PC-3 (cell line): ENCODE measurements at regions not wholly inside any gene's neighbourhood (a gene's known extent, or its start where the extent isn't known, plus 50 kb on each side); places are given as distances from the start of the nearest gene placed in this dataset.

Source experiments
- ATAC-seq: fragments of 200-7000 bp; cut with Tn5 transposase; 2 replicates; pipeline ENCODE4 v1.9.1; 2020; ENCODE audit warnings: mild to moderate bottlenecking, moderate library complexity
- BruUV-seq: library from RNA; stranded (reverse); fragments of 400-500 nt; replicated peaks from 2 replicates; lab custom pipeline; 2021; lab: Mats Ljungman, UMichigan
- CTCF ChIA-PET: fragments of 300-600 bp; sonication (Branson Sonifier 250); formaldehyde crosslinking; loops from one replicate; lab custom pipeline; 2022; ENCODE audit warnings: antibody characterized with exemption; lab: Charles Lee
- POLR2A ChIA-PET: fragments of 300-600 bp; sonication (Branson Sonifier 250); formaldehyde crosslinking; loops from one replicate; lab custom pipeline; 2022; ENCODE audit warnings: antibody characterized with exemption; ENCODE audit not compliant: unreplicated experiment; lab: Charles Lee
- DNase-seq: peaks from one replicate; pipeline ENCODE4 v3.0.0-alpha.2; 2015
- H2AFZ ChIP-seq: fragments of 300-600 bp; sonication (generic); 2 replicates; pipeline ENCODE4 v1.6.0; 2016; ENCODE audit warnings: antibody characterized with exemption, low read length
- H3F3A ChIP-seq: fragments of 300-600 bp; sonication (generic); one replicate; pipeline ENCODE4 v1.6.0; 2017; ENCODE audit warnings: antibody characterized with exemption, low read length, control low read depth, mild to moderate bottlenecking; ENCODE audit not compliant: unreplicated experiment
- H3K27ac ChIP-seq: fragments of 300-600 bp; sonication (generic); 2 replicates; pipeline ENCODE4 v1.5.1; 2016; ENCODE audit warnings: mild to moderate bottlenecking, low read length
- H3K27me3 ChIP-seq: fragments of 300-600 bp; sonication (generic); 2 replicates; pipeline ENCODE4 v1.6.1; 2016; ENCODE audit warnings: low read length, mixed read lengths
- H3K36me3 ChIP-seq: fragments of 300-600 bp; sonication (generic); 2 replicates; pipeline ENCODE4 v1.6.1; 2016; ENCODE audit warnings: low read depth, mixed run types, low read length, mixed read lengths
- H3K4me1 ChIP-seq: fragments of 300-600 bp; sonication (generic); 2 replicates; pipeline ENCODE4 v1.5.1; 2016; ENCODE audit warnings: low read length; ENCODE audit not compliant: insufficient read depth
- H3K4me2 ChIP-seq: fragments of 300-600 bp; sonication (generic); 2 replicates; pipeline ENCODE4 v1.6.0; 2016; ENCODE audit warnings: low read length
- H3K4me3 ChIP-seq: fragments of 300-600 bp; sonication (generic); 2 replicates; pipeline ENCODE4 v1.5.1; 2016; ENCODE audit warnings: mild to moderate bottlenecking, low read length, mixed read lengths
- H3K79me2 ChIP-seq: fragments of 300-600 bp; sonication (generic); 2 replicates; pipeline ENCODE4 v1.6.1; 2017; ENCODE audit warnings: low read length, mixed read lengths
- H3K9ac ChIP-seq: fragments of 300-600 bp; sonication (generic); 2 replicates; pipeline ENCODE4 v1.6.0; 2016; ENCODE audit warnings: mild to moderate bottlenecking, low read length
- H3K9me2 ChIP-seq: fragments of 300-600 bp; sonication (generic); replicated peaks from 2 replicates; pipeline ENCODE4 v1.6.1; 2016; ENCODE audit warnings: mixed run types, low read length, mixed read lengths
- H3K9me3 ChIP-seq: fragments of 300-600 bp; sonication (generic); 2 replicates; pipeline ENCODE4 v1.6.1; 2016; ENCODE audit warnings: low read length, mixed read lengths
- H4K20me1 ChIP-seq: fragments of 300-600 bp; sonication (generic); 2 replicates; pipeline ENCODE4 v1.6.1; 2016; ENCODE audit warnings: low read length, mixed read lengths
- EZH2 ChIP-seq: fragments of 300-600 bp; sonication (generic); IDR thresholded peaks from one replicate; pipeline ENCODE4 v1.6.1; 2017; ENCODE audit warnings: antibody characterized with exemption, mild to moderate bottlenecking, low read length; ENCODE audit not compliant: unreplicated experiment
- EZH2phosphoT487 ChIP-seq: fragments of 300-600 bp; sonication (generic); IDR thresholded peaks from 2 replicates; pipeline ENCODE4 v1.6.1; 2018; ENCODE audit warnings: mild to moderate bottlenecking, antibody characterized with exemption, low read length, borderline replicate concordance
- intact Hi-C: fragments of 100-400 bp; cut with micrococcal nuclease; formaldehyde crosslinking; loops from 2 replicates; pipeline ENCODE4 v1.9.0; 2023
- TF ChIP-seq, protein P1 (sequence below): fragments of 300-600 bp; sonication (generic); conservative IDR thresholded peaks from 2 replicates; pipeline ENCODE4 v1.5.1; 2017; ENCODE audit warnings: antibody characterized with exemption, low read depth, mild to moderate bottlenecking, low read length

DNA sequence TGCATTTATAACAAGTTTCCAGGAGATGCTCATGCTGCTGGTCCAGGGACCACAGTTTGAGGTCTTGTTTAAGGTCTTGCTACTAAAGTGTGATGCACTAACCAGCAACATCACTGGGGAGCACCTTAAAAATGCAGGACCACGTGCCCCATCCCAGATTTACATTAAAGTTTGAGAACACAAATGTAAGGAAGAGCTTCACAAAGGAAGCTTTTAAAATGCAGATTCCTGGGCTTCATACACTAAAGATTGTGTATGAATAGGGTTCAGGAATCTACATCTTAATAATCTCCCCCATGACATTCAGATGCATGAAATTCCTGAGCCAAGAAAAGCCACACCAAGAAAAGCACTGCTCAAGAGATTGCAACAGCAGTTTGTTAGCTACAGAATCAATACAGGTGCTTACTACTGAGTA lies 235.3 kb upstream of the TANK start:
- intact Hi-C loops: no loop called here
- CTCF ChIA-PET: no interaction called here

DNA sequence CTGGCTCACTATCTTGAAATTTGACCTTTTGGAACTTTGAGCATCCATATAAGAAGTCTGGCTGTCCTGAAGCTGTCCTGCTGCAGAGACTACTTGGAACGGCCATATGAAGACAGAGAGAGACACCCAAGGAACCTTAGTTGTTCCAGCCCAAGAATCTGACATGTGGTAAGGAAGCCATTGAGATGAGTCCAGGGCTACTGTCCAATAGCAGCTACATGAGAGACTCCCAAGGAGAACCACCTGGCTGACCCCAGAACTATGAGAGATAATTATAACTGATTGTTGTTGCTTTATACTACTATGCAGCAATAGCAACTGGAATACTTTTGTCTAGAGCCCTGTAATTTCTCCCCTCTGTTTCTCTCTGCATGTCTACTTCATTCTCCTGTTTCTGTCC lies 234.3 kb upstream of the TANK start:
- Histone ChIP-seq H3K36me3 (no peaks in the 10 kb centered on the region), H3K4me3 (no peak overlapping the region), H3K27me3 (no peaks in the 10 kb centered on the region), H3K9ac (no peak overlapping the region), H3K27ac (no peak overlapping the region), H3K4me2 (no peak overlapping the region), H4K20me1 (no peaks in the 10 kb centered on the region), H3K4me1 (no peaks in the 10 kb centered on the region), H3F3A (no peaks in the 10 kb centered on the region), H3K9me3 (no peaks in the 10 kb centered on the region), H3K79me2 (no peaks in the 10 kb centered on the region), H2AFZ (no peak overlapping the region), H3K9me2 (no peaks in the 10 kb centered on the region)
- ChIA-PET CTCF (no interaction called here), POLR2A (no interaction called here)
- BruUV-seq: no TSS peak
- no peak for ATAC-seq
- no peak for DNase-seq
- intact Hi-C loops: no loop called here
- no peak for TF ChIP-seq EZH2phosphoT487
- TF ChIP-seq EZH2: no peak
- TF ChIP-seq, protein P1, sequence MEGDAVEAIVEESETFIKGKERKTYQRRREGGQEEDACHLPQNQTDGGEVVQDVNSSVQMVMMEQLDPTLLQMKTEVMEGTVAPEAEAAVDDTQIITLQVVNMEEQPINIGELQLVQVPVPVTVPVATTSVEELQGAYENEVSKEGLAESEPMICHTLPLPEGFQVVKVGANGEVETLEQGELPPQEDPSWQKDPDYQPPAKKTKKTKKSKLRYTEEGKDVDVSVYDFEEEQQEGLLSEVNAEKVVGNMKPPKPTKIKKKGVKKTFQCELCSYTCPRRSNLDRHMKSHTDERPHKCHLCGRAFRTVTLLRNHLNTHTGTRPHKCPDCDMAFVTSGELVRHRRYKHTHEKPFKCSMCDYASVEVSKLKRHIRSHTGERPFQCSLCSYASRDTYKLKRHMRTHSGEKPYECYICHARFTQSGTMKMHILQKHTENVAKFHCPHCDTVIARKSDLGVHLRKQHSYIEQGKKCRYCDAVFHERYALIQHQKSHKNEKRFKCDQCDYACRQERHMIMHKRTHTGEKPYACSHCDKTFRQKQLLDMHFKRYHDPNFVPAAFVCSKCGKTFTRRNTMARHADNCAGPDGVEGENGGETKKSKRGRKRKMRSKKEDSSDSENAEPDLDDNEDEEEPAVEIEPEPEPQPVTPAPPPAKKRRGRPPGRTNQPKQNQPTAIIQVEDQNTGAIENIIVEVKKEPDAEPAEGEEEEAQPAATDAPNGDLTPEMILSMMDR: no peak

More for the DNA sequence above, 235.3 kb upstream of the TANK start:
- DNase-seq: no peak
- no peak overlapping the region for H3K4me3 ChIP-seq
- no peak overlapping the region for H3K27ac ChIP-seq
- H3F3A ChIP-seq: no peaks in the 10 kb centered on the region
- TF ChIP-seq EZH2phosphoT487: no peak
- TF ChIP-seq, protein P1: no peak
- no peak for TF ChIP-seq EZH2
- H2AFZ ChIP-seq: no peak overlapping the region
- no peaks in the 10 kb centered on the region for H3K27me3 ChIP-seq
- POLR2A ChIA-PET: no interaction called here
- no TSS peak for BruUV-seq
- no peaks in the 10 kb centered on the region for H3K9me3 ChIP-seq
- no peaks in the 10 kb centered on the region for H4K20me1 ChIP-seq
- no peak overlapping the region for H3K4me2 ChIP-seq
- no peaks in the 10 kb centered on the region for H3K9me2 ChIP-seq
- H3K9ac ChIP-seq: no peak overlapping the region
- no peak for ATAC-seq
- H3K79me2 ChIP-seq: no peaks in the 10 kb centered on the region
- H3K4me1 ChIP-seq: no peaks in the 10 kb centered on the region
- H3K36me3 ChIP-seq: no peaks in the 10 kb centered on the region

DNA sequence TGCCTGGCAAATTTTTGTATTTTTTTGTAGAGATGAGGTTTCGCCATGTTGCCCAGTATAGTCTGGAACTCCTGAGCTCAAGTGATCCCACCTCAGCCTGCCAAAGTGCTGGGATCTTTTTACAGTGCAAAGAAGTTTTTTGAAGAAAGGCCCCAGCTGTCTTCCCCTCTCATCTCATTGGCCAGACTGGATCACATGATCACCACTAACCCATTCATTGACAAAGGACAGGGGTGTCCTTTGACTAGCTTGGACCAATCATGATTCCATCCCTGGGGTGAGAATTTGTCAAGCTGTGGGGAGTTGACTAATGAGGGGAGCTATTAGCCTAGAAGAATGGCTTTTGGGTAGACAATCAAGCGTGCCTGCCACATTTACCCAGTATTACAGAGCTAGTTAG lies 232.9 kb upstream of the TANK start:
- Histone ChIP-seq H3K4me3 (no peak overlapping the region), H3K27ac (no peak overlapping the region), H4K20me1 (no peaks in the 10 kb centered on the region), H3K4me1 (no peaks in the 10 kb centered on the region), H3F3A (no peaks in the 10 kb centered on the region), H3K9me3 (no peaks in the 10 kb centered on the region), H3K79me2 (no peaks in the 10 kb centered on the region), H3K4me2 (no peak overlapping the region), H3K36me3 (no peaks in the 10 kb centered on the region), H2AFZ (no peak overlapping the region), H3K9ac (no peak overlapping the region), H3K27me3 (no peaks in the 10 kb centered on the region), H3K9me2 (no peaks in the 10 kb centered on the region)
- POLR2A ChIA-PET: no interaction called here
- TF ChIP-seq EZH2 (no peak), EZH2phosphoT487 (no peak)
- TF ChIP-seq, protein P1: no peak
- CTCF ChIA-PET: no interaction called here
- ATAC-seq: no peak
- intact Hi-C loops: no loop called here
- BruUV-seq: no TSS peak
- DNase-seq: no peak
